Activated CD4-positive, alpha-beta T cell treated with anti-CD3 and anti-CD28 coated beads, Interleukin-2, amount 10 ng/mL, durations not matched to agents 24 days and 14 days (primary cell): ENCODE measurements at regions not wholly inside any gene's neighbourhood (a gene's known extent, or its start where the extent isn't known, plus 50 kb on each side); places are given as distances from the start of the nearest gene placed in this dataset.
"Not testable (repeated sequence)": the region's sequence is repeated elsewhere in the genome, so short reads cannot be mapped to it uniquely, and the experiment has no call there.

Experiments used
- DNase-seq: peaks from one replicate; pipeline ENCODE4 v3.0.0; 2022
- H3K27ac Mint-ChIP-seq: one replicate; pipeline ENCODE4 v1.8.0; 2022; ENCODE audit warnings: mild to moderate bottlenecking, mixed read lengths
- H3K27me3 Mint-ChIP-seq: one replicate; pipeline ENCODE4 v1.8.0; 2022; ENCODE audit warnings: mixed read lengths
- H3K36me3 Mint-ChIP-seq: one replicate; pipeline ENCODE4 v1.8.0; 2022; ENCODE audit warnings: low read depth, mild to moderate bottlenecking, mixed read lengths
- H3K4me1 Mint-ChIP-seq: one replicate; pipeline ENCODE4 v1.8.0; 2021; ENCODE audit warnings: mixed read lengths
- H3K4me3 Mint-ChIP-seq: one replicate; pipeline ENCODE4 v1.8.0; 2022; ENCODE audit warnings: mild to moderate bottlenecking, moderate library complexity, mixed read lengths
- H3K9me3 Mint-ChIP-seq: one replicate; pipeline ENCODE4 v1.8.0; 2021; ENCODE audit warnings: mixed read lengths
- intact Hi-C: fragments of 100-400 bp; cut with micrococcal nuclease; formaldehyde crosslinking; loops from one replicate; pipeline ENCODE4 v1.15.1; 2023

- Mint-ChIP-seq H3K36me3 (no peaks in the 10 kb centered on the region), H3K9me3 (no peaks in the 10 kb centered on the region), H3K4me3 (no peak overlapping the region), H3K27ac (no peak overlapping the region), H3K4me1 (no peaks in the 10 kb centered on the region), H3K27me3 (no peaks in the 10 kb centered on the region)
- DNase-seq = no peak
- intact Hi-C loops = no loop called here
Observed at GRCh38 chr20:40634891-40635290, 54.1 kb downstream of the MAFB start.

- H3K4me1 Mint-ChIP-seq = no peaks in the 10 kb centered on the region
- no peaks in the 10 kb centered on the region for H3K36me3 Mint-ChIP-seq
- intact Hi-C loops = no loop called here
- no peak overlapping the region for H3K4me3 Mint-ChIP-seq
- no peak overlapping the region for H3K27ac Mint-ChIP-seq
- H3K27me3 Mint-ChIP-seq = no peaks in the 10 kb centered on the region
- no peaks in the 10 kb centered on the region for H3K9me3 Mint-ChIP-seq
- peak; percentile 28 for DNase-seq
Observed at GRCh38 chr20:40633123-40633850, 55.7 kb downstream of the MAFB start.

GRCh38 chr20:40632346-40632976, 56.6 kb downstream of the MAFB start:
- Mint-ChIP-seq H3K27ac (no peak overlapping the region), H3K9me3 (no peaks in the 10 kb centered on the region), H3K36me3 (no peaks in the 10 kb centered on the region), H3K4me3 (no peak overlapping the region), H3K4me1 (no peaks in the 10 kb centered on the region), H3K27me3 (no peaks in the 10 kb centered on the region)
- DNase-seq = peak; percentile 30
- intact Hi-C loops = no loop called here

- peak; percentile 22 for DNase-seq
- H3K4me1 Mint-ChIP-seq = no peaks in the 10 kb centered on the region
- no peaks in the 10 kb centered on the region for H3K27me3 Mint-ChIP-seq
- intact Hi-C loops = no loop called here
- no peak overlapping the region for H3K27ac Mint-ChIP-seq
- no peak overlapping the region for H3K4me3 Mint-ChIP-seq
- no peaks in the 10 kb centered on the region for H3K9me3 Mint-ChIP-seq
- no peaks in the 10 kb centered on the region for H3K36me3 Mint-ChIP-seq
Observed at GRCh38 chr20:40631119-40631631, 57.9 kb downstream of the MAFB start.

GRCh38 chr20:40630713-40631112, 58.3 kb downstream of the MAFB start:
- no peaks in the 10 kb centered on the region for H3K9me3 Mint-ChIP-seq
- no peaks in the 10 kb centered on the region for H3K36me3 Mint-ChIP-seq
- no peak overlapping the region for H3K27ac Mint-ChIP-seq
- intact Hi-C loops = no loop called here
- no peaks in the 10 kb centered on the region for H3K4me1 Mint-ChIP-seq
- H3K4me3 Mint-ChIP-seq = no peak overlapping the region
- no peaks in the 10 kb centered on the region for H3K27me3 Mint-ChIP-seq
- DNase-seq = peak; percentile 41

- Mint-ChIP-seq H3K27me3 (no peaks in the 10 kb centered on the region), H3K36me3 (no peaks in the 10 kb centered on the region), H3K4me1 (no peaks in the 10 kb centered on the region), H3K9me3 (no peaks in the 10 kb centered on the region), H3K4me3 (no peak overlapping the region), H3K27ac (no peak overlapping the region)
- intact Hi-C loops = no loop called here
- DNase-seq = peak; percentile 23
Observed at GRCh38 chr20:40630099-40630498, 58.9 kb downstream of the MAFB start.

- H3K27me3 Mint-ChIP-seq = no peaks in the 10 kb centered on the region
- peak; percentile 30 for DNase-seq
- no peak overlapping the region for H3K4me3 Mint-ChIP-seq
- no peaks in the 10 kb centered on the region for H3K36me3 Mint-ChIP-seq
- intact Hi-C loops = no loop called here
- no peak overlapping the region for H3K27ac Mint-ChIP-seq
- H3K4me1 Mint-ChIP-seq = no peaks in the 10 kb centered on the region
- no peaks in the 10 kb centered on the region for H3K9me3 Mint-ChIP-seq
Observed at GRCh38 chr20:40628877-40629276, 60.2 kb downstream of the MAFB start.

- H3K4me1 Mint-ChIP-seq, intact Hi-C loops, H3K4me3 Mint-ChIP-seq, H3K27ac Mint-ChIP-seq, H3K9me3 Mint-ChIP-seq, H3K36me3 Mint-ChIP-seq, H3K27me3 Mint-ChIP-seq: not testable (repeated sequence)
- peak; percentile 24 for DNase-seq
Observed at GRCh38 chr20:40619053-40619452, 70.0 kb downstream of the MAFB start.

GRCh38 chr20:40617594-40617993, 71.4 kb downstream of the MAFB start:
- H3K27me3 Mint-ChIP-seq = peaks cover 3% of the 10 kb centered on the region
- no peak overlapping the region for H3K27ac Mint-ChIP-seq
- no peak overlapping the region for H3K4me3 Mint-ChIP-seq
- no peaks in the 10 kb centered on the region for H3K4me1 Mint-ChIP-seq
- DNase-seq = peak; percentile 43
- H3K9me3 Mint-ChIP-seq = no peaks in the 10 kb centered on the region
- intact Hi-C loops = no loop called here
- no peaks in the 10 kb centered on the region for H3K36me3 Mint-ChIP-seq

GRCh38 chr20:40612837-40613236, 76.2 kb downstream of the MAFB start:
- H3K27ac Mint-ChIP-seq = no peak overlapping the region
- DNase-seq = no peak
- intact Hi-C loops = no loop called here

GRCh38 chr20:40612247-40612646, 76.8 kb downstream of the MAFB start:
- no peaks in the 10 kb centered on the region for H3K9me3 Mint-ChIP-seq
- DNase-seq = no peak
- intact Hi-C loops = no loop called here
- no peak overlapping the region for H3K27ac Mint-ChIP-seq
- no peaks in the 10 kb centered on the region for H3K4me1 Mint-ChIP-seq
- H3K4me3 Mint-ChIP-seq = no peak overlapping the region
- no peaks in the 10 kb centered on the region for H3K36me3 Mint-ChIP-seq
- H3K27me3 Mint-ChIP-seq = peaks cover 3% of the 10 kb centered on the region

More at GRCh38 chr20:40612837-40613236, 76.2 kb downstream of the MAFB start:
- no peaks in the 10 kb centered on the region for H3K4me1 Mint-ChIP-seq
- no peak overlapping the region for H3K4me3 Mint-ChIP-seq
- H3K36me3 Mint-ChIP-seq = no peaks in the 10 kb centered on the region
- H3K9me3 Mint-ChIP-seq = no peaks in the 10 kb centered on the region
- H3K27me3 Mint-ChIP-seq = peaks cover 3% of the 10 kb centered on the region

GRCh38 chr20:40610730-40611129, 78.3 kb downstream of the MAFB start:
- DNase-seq = peak; percentile 11
- Mint-ChIP-seq H3K4me3 (no peak overlapping the region), H3K27ac (no peak overlapping the region), H3K27me3 (peaks cover 3% of the 10 kb centered on the region), H3K9me3 (no peaks in the 10 kb centered on the region), H3K4me1 (no peaks in the 10 kb centered on the region), H3K36me3 (no peaks in the 10 kb centered on the region)
- intact Hi-C loops = no loop called here

- Mint-ChIP-seq H3K36me3 (no peaks in the 10 kb centered on the region), H3K27ac (no peak overlapping the region), H3K4me3 (no peak overlapping the region), H3K4me1 (no peaks in the 10 kb centered on the region), H3K9me3 (no peaks in the 10 kb centered on the region), H3K27me3 (peaks cover 1% of the 10 kb centered on the region)
- intact Hi-C loops = no loop called here
- DNase-seq = peak; percentile 24
Observed at GRCh38 chr20:40607927-40608326, 81.1 kb downstream of the MAFB start.

GRCh38 chr20:40606660-40607059, 82.4 kb downstream of the MAFB start:
- H3K27ac Mint-ChIP-seq = no peak overlapping the region
- peak; percentile 37 for DNase-seq
- no peak overlapping the region for H3K4me3 Mint-ChIP-seq
- no peaks in the 10 kb centered on the region for H3K36me3 Mint-ChIP-seq
- no peaks in the 10 kb centered on the region for H3K4me1 Mint-ChIP-seq
- no peaks in the 10 kb centered on the region for H3K9me3 Mint-ChIP-seq
- intact Hi-C loops = no loop called here
- H3K27me3 Mint-ChIP-seq = no peaks in the 10 kb centered on the region
